Activated T-helper 2 cell treated with anti-CD3 and anti-CD28 coated beads, Interferon-gamma antibody, Interleukin-2, Interleukin-4, amounts not matched to agents 10 μg/mL and 5 μg/mL and 100 μg/mL, durations not matched to agents 14 hours and 24 hours and 36 hours (primary cell): ENCODE measurements at regions not wholly inside any gene's neighbourhood (a gene's known extent, or its start where the extent isn't known, plus 50 kb on each side); places are given as distances from the start of the nearest gene placed in this dataset.

Experiments used
- DNase-seq: peaks from one replicate; pipeline ENCODE4 v3.0.0; 2021; ENCODE audit warnings: low spot score
- H3K27ac Mint-ChIP-seq: one replicate; pipeline ENCODE4 v1.8.0; 2021; ENCODE audit warnings: mixed read lengths
- H3K27me3 Mint-ChIP-seq: one replicate; pipeline ENCODE4 v1.8.0; 2021; ENCODE audit warnings: low read depth, mixed read lengths
- H3K36me3 Mint-ChIP-seq: one replicate; pipeline ENCODE4 v1.8.0; 2021; ENCODE audit warnings: low read depth, mixed read lengths
- H3K4me1 Mint-ChIP-seq: one replicate; pipeline ENCODE4 v1.8.0; 2021; ENCODE audit warnings: low read depth, mixed read lengths
- H3K4me3 Mint-ChIP-seq: one replicate; pipeline ENCODE4 v1.8.0; 2021; ENCODE audit warnings: low read depth, mild to moderate bottlenecking, moderate library complexity, mixed read lengths
- H3K9me3 Mint-ChIP-seq: one replicate; pipeline ENCODE4 v1.8.0; 2021; ENCODE audit warnings: mixed read lengths
- intact Hi-C: fragments of 100-400 bp; cut with micrococcal nuclease; formaldehyde crosslinking; loops from one replicate; pipeline ENCODE4 v1.15.1; 2023

DNA sequence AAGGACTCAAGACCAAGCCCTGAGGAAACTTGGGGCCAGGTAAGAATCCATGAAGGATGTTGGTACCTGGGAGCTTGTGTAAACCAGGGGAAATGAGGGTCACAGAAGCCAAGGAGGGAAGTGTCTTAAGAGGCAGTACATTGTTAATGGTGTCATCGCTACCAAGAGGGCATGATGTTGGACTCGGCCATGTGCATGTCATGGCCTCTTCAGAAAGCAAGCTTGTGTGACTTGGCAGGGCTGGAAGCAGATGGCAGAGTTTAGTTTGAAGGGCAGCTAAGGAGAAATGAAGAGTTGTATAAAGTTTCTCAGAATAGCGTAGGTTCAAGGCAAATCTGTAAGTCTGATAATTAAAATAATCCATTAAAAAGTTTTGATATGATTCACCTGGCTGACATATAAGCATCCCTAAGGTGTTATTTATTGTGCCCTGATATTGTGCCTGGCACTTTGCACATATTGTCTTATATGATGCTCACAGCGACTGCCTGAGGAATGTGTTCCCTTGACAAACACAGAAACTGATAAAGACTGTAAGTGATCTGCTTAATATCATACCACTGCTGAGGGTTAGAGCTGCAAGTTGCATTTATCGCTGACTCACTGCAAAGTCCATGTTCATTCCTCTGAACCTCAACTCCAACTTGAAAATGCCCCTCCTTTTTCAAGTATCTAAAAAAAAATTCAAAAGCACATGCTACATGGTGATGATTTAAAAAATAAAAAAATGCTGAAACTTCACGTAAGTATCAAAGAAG, 81.3 kb upstream of the PTPN3 start:
- Mint-ChIP-seq H3K4me1 (no peaks in the 10 kb centered on the region), H3K9me3 (no peaks in the 10 kb centered on the region), H3K27me3 (peaks cover 8% of the 10 kb centered on the region), H3K4me3 (no peak overlapping the region), H3K36me3 (no peaks in the 10 kb centered on the region), H3K27ac (no peak overlapping the region)
- DNase-seq, result no peak
- intact Hi-C loops, result no loop called here

DNA sequence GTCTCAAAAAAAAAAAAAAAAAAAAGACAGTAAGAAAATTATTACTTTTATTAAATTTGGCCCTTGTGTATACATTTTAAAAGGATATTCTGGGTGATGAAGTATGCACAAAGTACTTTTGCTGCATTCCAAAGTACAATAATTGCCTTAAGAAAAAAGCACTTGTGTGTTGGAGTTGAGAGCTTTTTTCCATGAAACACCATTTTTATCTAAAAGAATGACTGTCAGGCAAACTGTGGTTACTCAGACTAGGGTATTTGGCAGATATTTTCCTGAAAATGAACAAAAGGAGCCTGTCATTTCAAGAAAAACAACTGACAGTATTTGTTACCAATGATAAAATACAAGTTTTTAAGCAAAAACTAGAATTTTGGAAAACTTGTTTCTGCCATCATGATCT, 84.3 kb upstream of the PTPN3 start:
- intact Hi-C loops, result no loop called here
- H3K36me3 Mint-ChIP-seq, result no peaks in the 10 kb centered on the region
- DNase-seq, result no peak

GRCh38 chr9:109584205-109584604, 86.1 kb upstream of the PTPN3 start:
- no peak for DNase-seq
- no peak overlapping the region for H3K4me3 Mint-ChIP-seq
- no peaks in the 10 kb centered on the region for H3K4me1 Mint-ChIP-seq
- no peaks in the 10 kb centered on the region for H3K36me3 Mint-ChIP-seq
- no peaks in the 10 kb centered on the region for H3K27me3 Mint-ChIP-seq
- no peak overlapping the region for H3K27ac Mint-ChIP-seq
- intact Hi-C loops, result no loop called here
- no peaks in the 10 kb centered on the region for H3K9me3 Mint-ChIP-seq

More for the DNA sequence above, 84.3 kb upstream of the PTPN3 start:
- no peak overlapping the region for H3K4me3 Mint-ChIP-seq
- no peaks in the 10 kb centered on the region for H3K9me3 Mint-ChIP-seq
- H3K4me1 Mint-ChIP-seq, result no peaks in the 10 kb centered on the region
- peaks cover 4% of the 10 kb centered on the region for H3K27me3 Mint-ChIP-seq
- H3K27ac Mint-ChIP-seq, result no peak overlapping the region

DNA sequence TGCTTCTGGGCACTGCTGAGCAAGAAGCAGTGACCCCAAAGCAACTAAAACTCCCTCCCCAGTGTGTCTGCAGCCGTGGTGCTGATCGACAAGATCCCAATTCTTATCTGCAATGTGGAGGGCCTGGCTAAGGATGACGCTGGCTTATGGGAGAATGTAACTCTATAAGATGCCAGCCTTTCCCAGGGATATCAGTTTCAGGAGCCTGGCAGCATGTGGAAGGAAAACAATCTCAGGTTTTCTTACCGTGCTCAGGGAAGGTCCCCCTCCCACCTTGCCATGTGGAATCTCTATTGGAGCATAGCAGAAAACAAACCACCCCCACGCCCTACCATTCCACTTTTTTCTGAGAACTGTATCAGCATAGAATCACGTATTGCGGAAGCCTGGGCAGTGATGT, 87.7 kb upstream of the PTPN3 start:
- H3K4me3 Mint-ChIP-seq, result no peak overlapping the region
- H3K27ac Mint-ChIP-seq, result no peak overlapping the region
- intact Hi-C loops, result no loop called here
- no peaks in the 10 kb centered on the region for H3K27me3 Mint-ChIP-seq
- no peak for DNase-seq
- no peaks in the 10 kb centered on the region for H3K4me1 Mint-ChIP-seq
- no peaks in the 10 kb centered on the region for H3K9me3 Mint-ChIP-seq
- no peaks in the 10 kb centered on the region for H3K36me3 Mint-ChIP-seq

GRCh38 chr9:109586993-109587392, 88.9 kb upstream of the PTPN3 start:
- Mint-ChIP-seq H3K36me3 (no peaks in the 10 kb centered on the region), H3K27ac (no peak overlapping the region), H3K27me3 (no peaks in the 10 kb centered on the region), H3K9me3 (no peaks in the 10 kb centered on the region), H3K4me1 (no peaks in the 10 kb centered on the region), H3K4me3 (no peak overlapping the region)
- intact Hi-C loops, result no loop called here
- no peak for DNase-seq

- H3K4me3 Mint-ChIP-seq, result no peak overlapping the region
- no peaks in the 10 kb centered on the region for H3K27me3 Mint-ChIP-seq
- H3K4me1 Mint-ChIP-seq, result no peaks in the 10 kb centered on the region
- no peaks in the 10 kb centered on the region for H3K36me3 Mint-ChIP-seq
- no peak for DNase-seq
- H3K9me3 Mint-ChIP-seq, result no peaks in the 10 kb centered on the region
- intact Hi-C loops, result no loop called here
- H3K27ac Mint-ChIP-seq, result no peak overlapping the region
Observed at GRCh38 chr9:109588415-109588814, 90.3 kb upstream of the PTPN3 start.

- H3K27ac Mint-ChIP-seq, result no peak overlapping the region
- H3K4me3 Mint-ChIP-seq, result no peak overlapping the region
- intact Hi-C loops, result no loop called here
- no peaks in the 10 kb centered on the region for H3K4me1 Mint-ChIP-seq
- no peak for DNase-seq
- no peaks in the 10 kb centered on the region for H3K27me3 Mint-ChIP-seq
- H3K36me3 Mint-ChIP-seq, result no peaks in the 10 kb centered on the region
- no peaks in the 10 kb centered on the region for H3K9me3 Mint-ChIP-seq
Observed at GRCh38 chr9:109590966-109591365, 92.9 kb upstream of the PTPN3 start.

DNA sequence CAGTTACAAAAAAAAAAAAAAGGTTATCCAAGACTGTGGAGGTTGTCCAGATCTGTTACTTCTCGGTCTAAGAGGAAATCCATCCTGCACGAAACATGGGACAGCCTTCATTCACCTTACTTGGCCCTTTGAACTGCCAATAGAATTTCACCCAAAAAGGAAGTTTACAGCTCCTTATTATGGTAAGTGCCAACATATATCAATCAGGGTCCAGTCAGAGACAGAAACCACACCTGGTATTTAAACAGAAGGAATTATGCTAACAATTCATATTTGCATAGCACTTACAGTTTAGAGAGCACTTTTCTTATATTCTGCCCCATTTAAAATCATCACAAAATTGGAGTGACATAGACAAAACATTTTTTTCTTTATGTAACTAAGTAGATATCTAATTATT, 93.6 kb upstream of the PTPN3 start:
- Mint-ChIP-seq H3K27ac (no peak overlapping the region), H3K4me1 (no peaks in the 10 kb centered on the region), H3K4me3 (no peak overlapping the region), H3K36me3 (no peaks in the 10 kb centered on the region), H3K9me3 (no peaks in the 10 kb centered on the region), H3K27me3 (no peaks in the 10 kb centered on the region)
- intact Hi-C loops, result no loop called here
- DNase-seq, result no peak

DNA sequence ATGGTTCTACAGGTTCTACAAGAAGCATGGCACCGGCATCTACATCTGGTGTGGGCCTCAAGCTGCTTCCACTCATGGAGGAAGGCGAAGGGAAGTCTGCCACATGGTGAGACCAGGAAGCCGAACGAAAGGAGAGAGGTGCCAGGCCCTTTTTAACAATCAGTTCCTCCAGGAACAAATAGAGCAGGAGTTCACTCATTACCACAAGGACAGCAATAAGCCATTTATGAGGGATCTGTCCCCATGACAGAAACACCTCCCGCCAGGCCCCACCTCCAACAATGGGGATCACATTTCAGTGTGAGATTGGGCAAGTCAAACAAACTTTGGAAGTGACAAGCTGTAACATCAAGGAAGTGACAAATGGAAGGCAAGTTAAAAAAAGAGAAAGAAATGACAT, 95.5 kb upstream of the PTPN3 start:
- intact Hi-C loops, result no loop called here
- Mint-ChIP-seq H3K4me1 (no peaks in the 10 kb centered on the region), H3K9me3 (no peaks in the 10 kb centered on the region), H3K27ac (no peak overlapping the region), H3K27me3 (no peaks in the 10 kb centered on the region), H3K36me3 (no peaks in the 10 kb centered on the region), H3K4me3 (no peak overlapping the region)
- no peak for DNase-seq

- H3K9me3 Mint-ChIP-seq, result no peaks in the 10 kb centered on the region
- no peak overlapping the region for H3K4me3 Mint-ChIP-seq
- peaks cover 3% of the 10 kb centered on the region for H3K27me3 Mint-ChIP-seq
- intact Hi-C loops, result no loop called here
- no peaks in the 10 kb centered on the region for H3K36me3 Mint-ChIP-seq
- no peak overlapping the region for H3K27ac Mint-ChIP-seq
- DNase-seq, result no peak
- no peaks in the 10 kb centered on the region for H3K4me1 Mint-ChIP-seq
Observed at GRCh38 chr9:109597496-109597895, 99.4 kb upstream of the PTPN3 start.

GRCh38 chr9:109599131-109599530, 101.0 kb upstream of the PTPN3 start:
- no peaks in the 10 kb centered on the region for H3K36me3 Mint-ChIP-seq
- H3K4me1 Mint-ChIP-seq, result no peaks in the 10 kb centered on the region
- H3K27ac Mint-ChIP-seq, result no peak overlapping the region
- no peaks in the 10 kb centered on the region for H3K9me3 Mint-ChIP-seq
- H3K4me3 Mint-ChIP-seq, result no peak overlapping the region
- H3K27me3 Mint-ChIP-seq, result peaks cover 3% of the 10 kb centered on the region
- no peak for DNase-seq
- intact Hi-C loops, result no loop called here

DNA sequence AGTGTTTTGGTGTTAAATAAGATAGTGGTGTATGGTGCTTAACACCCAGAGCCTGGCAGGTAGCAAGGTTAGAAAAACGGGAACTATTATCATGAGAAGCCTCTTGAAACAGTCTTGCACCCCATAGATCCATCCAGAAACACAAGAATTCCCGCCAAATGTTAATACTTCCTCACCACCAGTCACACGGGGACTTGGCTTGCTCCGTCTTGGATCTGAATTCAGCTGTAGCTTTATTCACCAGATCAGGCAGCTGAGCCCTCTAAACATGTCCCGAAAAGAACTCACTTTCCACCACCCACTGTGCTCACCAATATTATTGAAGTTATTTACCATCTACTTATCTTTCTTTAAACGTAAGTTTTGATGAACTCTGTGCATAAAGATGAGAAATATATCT, 101.6 kb upstream of the PTPN3 start:
- Mint-ChIP-seq H3K9me3 (no peaks in the 10 kb centered on the region), H3K4me1 (no peaks in the 10 kb centered on the region), H3K27me3 (peaks cover 3% of the 10 kb centered on the region), H3K4me3 (no peak overlapping the region), H3K36me3 (no peaks in the 10 kb centered on the region), H3K27ac (no peak overlapping the region)
- intact Hi-C loops, result no loop called here
- DNase-seq, result no peak

GRCh38 chr9:109600142-109600541, 102.0 kb upstream of the PTPN3 start:
- Mint-ChIP-seq H3K4me3 (no peak overlapping the region), H3K27ac (no peak overlapping the region), H3K4me1 (no peaks in the 10 kb centered on the region), H3K36me3 (no peaks in the 10 kb centered on the region), H3K9me3 (no peaks in the 10 kb centered on the region), H3K27me3 (peaks cover 3% of the 10 kb centered on the region)
- intact Hi-C loops, result no loop called here
- no peak for DNase-seq

DNA sequence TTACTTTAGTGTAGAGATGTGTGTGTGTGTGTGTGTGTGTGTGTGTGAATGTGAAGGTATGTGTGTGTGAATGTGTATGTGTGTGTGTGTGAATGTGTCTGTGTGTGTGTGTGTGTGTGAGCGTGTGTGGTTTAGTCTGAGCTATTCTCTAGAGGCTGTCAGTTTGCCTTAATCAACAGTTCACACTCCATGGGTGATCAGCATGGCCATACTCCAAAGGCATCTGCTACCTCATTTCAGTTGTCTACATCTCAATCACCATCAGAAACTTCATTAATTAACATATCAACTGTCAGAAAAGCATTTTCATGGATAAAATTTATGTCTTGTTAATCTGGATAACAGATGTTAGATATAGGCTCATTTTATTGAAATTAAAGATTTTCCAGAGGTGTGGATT, 103.1 kb upstream of the PTPN3 start:
- Mint-ChIP-seq H3K27ac (no peak overlapping the region), H3K27me3 (peaks cover 3% of the 10 kb centered on the region), H3K36me3 (no peaks in the 10 kb centered on the region), H3K4me1 (no peaks in the 10 kb centered on the region), H3K9me3 (no peaks in the 10 kb centered on the region), H3K4me3 (no peak overlapping the region)
- DNase-seq, result no peak
- intact Hi-C loops, result no loop called here
